HUDEP-2 (cell line): ENCODE measurements at regions not wholly inside any gene's neighbourhood (a gene's known extent, or its start where the extent isn't known, plus 50 kb on each side); places are given as distances from the start of the nearest gene placed in this dataset.
"Not testable (repeated sequence)": the region's sequence is repeated elsewhere in the genome, so short reads cannot be mapped to it uniquely, and the experiment has no call there.

Experiments
- DNase-seq, 76 experiments: peaks; one replicate each; lab custom pipeline; 2025; ENCODE audit not compliant: unreplicated experiment in 76 of 76; lab: John Stamatoyannopoulos, UW

GRCh38 chr3:181610083-181610972 is 101.4 kb upstream of the SOX2 start:
- no peak for DNase-seq

- DNase-seq = no peak
Observed at GRCh38 chr3:181609030-181609767, 102.5 kb upstream of the SOX2 start.

DNA sequence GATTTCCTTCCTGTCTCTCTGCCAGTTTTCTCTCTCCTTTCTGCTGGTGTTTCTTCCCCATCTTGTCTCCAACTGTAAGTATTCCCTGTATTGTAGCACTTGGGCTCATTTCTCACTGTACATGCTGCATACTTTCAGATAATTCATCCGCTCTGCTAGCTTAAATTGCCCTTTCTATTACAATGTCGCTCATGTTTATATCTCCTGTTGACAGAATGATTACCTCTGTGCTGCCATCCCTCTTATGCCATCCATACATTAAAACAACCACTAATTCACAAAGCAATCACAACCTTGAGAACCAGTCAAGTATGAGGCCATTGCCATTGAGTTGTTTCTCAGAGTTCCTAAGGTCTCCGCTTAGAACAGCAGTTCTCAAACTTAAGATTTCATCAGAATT is 107.5 kb upstream of the SOX2 start:
- DNase-seq = no peak

GRCh38 chr3:181596126-181596525 is 115.6 kb upstream of the SOX2 start:
- DNase-seq = no peak

GRCh38 chr3:181590939-181591338 is 120.8 kb upstream of the SOX2 start:
- DNase-seq = not testable (repeated sequence)

DNA sequence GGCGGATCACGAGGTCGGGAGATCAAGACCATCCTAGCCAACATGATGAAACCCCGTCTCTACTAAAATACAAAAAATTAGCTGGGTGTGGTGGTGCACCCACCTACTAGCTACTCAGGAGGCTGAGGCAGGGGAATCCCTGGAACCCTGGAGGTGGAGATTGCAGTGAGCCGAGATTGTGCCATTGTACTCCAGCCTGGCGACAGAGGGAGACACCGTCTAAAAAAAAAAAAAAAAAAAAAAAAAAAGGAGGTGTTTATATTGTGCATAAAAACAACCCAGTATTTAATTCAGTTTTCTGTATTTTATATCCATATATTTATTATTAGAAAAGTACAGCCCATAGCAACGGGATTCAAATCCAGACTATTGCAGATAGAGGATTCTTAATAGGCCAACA is 129.1 kb upstream of the SOX2 start:
- DNase-seq = no peak

DNA sequence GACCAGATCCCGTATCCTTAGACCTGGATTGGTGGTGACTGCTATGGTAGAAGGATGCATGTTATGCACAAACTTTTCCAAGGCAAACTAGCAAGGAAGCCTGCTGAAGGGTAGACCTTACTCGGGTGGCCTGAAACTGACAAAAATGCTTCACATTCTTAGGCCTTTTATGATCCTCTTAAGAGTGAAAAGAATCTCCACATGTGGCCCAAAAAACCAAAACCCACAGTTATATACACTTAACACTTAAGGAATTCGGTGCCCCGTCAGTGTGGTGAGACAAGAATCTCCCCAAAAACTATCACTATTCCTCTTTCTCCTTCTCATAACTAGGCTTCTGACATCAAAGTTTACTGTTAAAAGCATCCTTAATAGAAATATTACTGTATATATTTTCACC is 130.1 kb upstream of the SOX2 start:
- no peak for DNase-seq

GRCh38 chr3:181578743-181579142 is 133.0 kb upstream of the SOX2 start:
- no peak for DNase-seq

GRCh38 chr3:181572432-181572831 is 139.3 kb upstream of the SOX2 start:
- DNase-seq = no peak

GRCh38 chr3:181570472-181570871 is 141.3 kb upstream of the SOX2 start:
- no peak for DNase-seq

DNA sequence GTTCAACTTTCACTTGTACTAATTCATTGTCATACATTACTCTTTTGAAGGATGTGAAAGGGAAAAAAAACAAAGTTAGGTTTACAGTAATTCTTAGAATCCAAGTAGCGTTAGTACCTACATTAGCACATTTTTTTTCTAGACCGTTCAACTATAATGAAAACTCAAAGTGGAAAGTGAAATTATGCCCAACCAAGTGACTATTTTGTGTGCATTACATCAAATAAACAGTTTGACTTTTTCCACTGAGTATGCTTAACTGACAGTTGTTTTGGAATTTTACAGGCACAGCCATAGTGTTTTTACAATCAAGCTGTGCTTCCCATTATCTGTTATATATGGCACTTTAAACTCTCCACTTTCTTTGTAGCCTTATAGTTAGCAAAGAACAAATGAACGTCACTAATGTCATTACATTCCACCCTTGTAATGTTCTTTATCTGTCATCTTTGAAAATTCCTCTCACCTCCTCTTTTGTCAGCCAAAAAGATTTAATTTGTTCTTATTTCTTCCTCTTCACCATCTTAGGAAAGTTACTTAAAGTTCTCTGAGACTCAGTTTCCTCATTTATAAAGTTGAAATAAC is 142.3 kb upstream of the SOX2 start:
- DNase-seq = no peak

GRCh38 chr3:181568693-181569092 is 143.0 kb upstream of the SOX2 start:
- DNase-seq = no peak

- DNase-seq = no peak
Observed at GRCh38 chr3:181568248-181568647, 143.5 kb upstream of the SOX2 start.

DNA sequence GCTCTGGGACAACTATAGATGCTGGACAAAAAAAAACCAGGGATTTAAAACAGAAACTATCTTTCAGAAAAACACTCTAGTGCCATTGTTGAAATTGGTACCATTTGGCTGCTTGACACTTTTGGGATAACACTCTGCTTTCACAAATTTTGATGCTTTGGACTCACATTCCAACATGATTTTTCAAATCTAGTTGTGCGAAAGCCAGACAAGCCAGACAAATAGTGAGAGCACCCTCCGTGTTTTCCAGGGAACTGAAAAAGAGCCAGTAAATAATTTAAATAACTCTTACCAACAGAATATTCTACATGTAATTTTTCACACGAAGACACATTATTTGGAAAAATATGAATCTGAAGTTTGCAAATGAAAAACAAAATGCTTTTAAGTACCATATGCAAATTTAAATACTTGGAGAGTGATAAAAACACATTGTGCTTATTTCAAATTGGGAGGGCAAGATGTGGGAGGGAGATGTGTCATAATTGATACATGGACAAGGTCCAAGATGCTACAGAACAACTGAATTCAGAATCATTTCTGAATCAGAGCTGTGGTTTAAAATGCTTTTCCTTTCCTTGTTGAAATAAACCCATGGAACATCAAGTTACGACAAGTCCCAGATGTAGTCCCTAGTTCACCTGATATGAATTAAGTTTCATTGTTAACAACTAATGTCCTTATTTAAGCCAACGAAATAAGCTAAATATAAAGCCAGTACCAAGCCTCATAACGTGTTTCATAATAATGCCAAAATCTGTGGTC is 144.2 kb upstream of the SOX2 start:
- no peak for DNase-seq

DNA sequence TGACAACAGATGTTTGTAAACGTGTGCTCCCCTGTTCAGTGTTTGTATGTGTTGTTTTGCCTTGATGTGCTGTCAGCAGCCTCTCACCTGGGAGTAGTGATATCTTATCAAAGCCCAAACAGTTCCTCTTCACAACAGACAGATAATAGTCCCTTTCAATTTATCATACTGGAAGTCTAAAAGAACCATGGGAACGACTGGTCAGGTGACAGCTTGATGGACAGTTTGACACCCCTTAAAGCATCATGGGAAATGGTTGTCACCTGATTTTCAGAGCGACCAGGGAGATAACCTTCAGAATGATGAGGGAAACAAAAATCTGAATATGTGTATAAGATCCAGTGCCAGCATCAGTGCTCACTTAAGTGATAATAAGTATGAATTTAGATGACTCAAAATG is 146.3 kb upstream of the SOX2 start:
- DNase-seq = peak in 22 of 76 experiments; percentile 4 to 77 (median 27)

DNA sequence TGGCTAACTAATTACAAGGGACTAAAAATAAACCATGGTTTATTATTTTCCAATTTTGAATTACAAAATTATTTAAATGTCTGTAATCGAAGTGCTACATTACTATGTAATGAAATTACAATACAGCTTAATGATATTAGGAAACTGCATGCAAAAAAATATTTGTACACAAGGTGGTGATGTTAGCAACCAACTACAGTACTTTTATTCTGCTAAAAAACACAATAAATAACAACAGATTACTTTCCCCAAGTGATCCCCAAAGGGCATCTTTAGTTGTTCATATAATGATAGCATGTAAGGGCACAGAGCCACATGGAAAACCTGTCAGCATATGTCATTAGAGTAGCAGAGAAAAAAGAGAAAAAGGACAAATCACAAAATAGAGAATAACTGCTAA is 147.5 kb upstream of the SOX2 start:
- peak in 3 of 76 experiments; percentile 7 to 16 (median 9) for DNase-seq

DNA sequence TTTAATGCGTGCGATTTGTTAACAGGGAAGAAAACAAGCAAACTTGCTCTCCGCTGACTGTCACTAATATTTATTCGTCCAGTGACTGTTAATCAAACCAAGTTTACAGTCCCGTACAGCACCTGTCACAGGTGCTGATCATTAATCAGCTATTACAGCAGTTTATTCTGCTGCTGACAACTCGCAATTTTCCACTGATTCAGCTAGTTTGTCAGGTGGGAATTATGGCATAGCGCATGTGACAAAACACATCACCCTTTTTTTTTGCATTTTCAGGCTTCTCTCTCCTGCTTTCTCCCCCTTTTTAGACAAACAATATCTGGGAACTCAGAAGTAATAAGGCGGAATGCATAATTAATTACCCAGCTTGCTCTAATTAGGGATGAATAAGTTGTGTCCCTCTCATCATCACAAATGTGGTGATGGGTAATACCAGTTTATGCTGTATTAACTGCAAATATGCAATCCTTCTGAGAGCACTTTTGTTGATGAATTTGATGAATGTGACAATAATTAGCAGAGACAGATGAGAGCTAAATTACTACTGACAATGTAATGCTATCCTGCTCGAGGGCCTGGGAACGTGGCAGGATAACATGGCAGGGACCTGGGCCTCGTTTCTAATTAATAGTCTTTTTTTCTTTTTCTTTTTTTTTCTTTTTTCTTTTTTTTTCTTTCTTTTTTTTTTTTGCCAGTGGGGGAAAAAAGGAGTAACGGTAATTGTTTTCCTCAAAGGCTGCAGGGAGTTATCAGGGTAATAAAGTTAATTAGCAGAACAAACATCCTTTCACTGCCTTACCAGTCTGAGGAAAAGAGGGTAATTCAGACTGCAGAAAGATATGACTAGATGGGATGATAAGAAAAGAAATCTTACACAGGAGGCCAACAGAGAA is 150.3 kb upstream of the SOX2 start:
- no peak for DNase-seq

DNA sequence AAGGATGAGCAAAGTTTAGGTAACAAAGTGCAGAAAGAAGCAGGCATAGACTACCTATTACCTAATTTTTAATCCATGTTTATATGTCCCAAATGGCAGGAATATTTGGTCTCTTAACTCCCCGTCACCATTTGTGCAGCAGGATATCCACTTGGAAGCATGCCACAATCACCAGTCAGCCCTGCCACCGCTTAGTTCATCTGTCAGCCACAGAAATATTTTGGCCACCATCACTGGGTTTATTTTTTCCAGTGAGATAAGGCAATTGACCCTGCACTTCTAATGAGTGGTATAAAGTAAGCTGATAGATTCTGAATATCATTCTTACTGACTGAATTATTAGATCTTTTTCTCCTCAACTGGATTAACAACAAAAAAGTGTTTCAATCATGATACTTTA is 152.9 kb upstream of the SOX2 start:
- DNase-seq = peak in 17 of 76 experiments; percentile 1 to 62 (median 15)

- DNase-seq = no peak
Observed at GRCh38 chr3:181555681-181556080, 156.0 kb upstream of the SOX2 start.

DNA sequence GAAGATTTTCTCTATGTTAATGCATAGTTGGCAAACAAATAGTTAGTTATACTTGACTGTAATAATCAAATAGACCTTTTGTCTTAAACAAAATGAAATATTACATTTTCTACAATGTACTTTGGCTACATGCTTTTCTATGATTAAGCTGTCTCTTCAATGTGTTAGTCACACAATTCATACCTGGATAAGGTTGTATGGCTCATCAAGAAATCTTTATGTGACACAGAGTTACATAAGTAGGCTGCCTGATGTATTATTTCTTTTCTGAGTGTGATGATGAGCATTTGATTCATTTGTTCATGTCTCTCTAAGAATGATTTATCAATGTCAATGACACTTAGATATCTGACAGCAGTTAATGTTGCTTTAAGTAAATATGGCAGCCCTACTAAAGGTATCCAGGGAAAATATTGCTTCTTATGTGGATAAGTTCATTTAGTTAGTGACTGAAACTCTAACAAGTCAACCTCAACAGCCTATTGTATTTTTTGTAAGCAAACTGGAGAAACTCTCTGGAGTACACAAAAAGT is 157.4 kb upstream of the SOX2 start:
- DNase-seq = no peak
